IMR-90 (cell line): ENCODE measurements at regions not wholly inside any gene's neighbourhood (a gene's known extent, or its start where the extent isn't known, plus 50 kb on each side); places are given as distances from the start of the nearest gene placed in this dataset.

Source experiments
- ATAC-seq: fragments of 200-7000 bp; cut with Tn5 transposase; 2 replicates; pipeline ENCODE4 v1.9.1; 2020; ENCODE audit warnings: low read depth, mild to moderate bottlenecking, moderate library complexity
- BruUV-seq: library from RNA; stranded (reverse); fragments of 400-500 nt; replicated peaks from 2 replicates; lab custom pipeline; 2021; lab: Mats Ljungman, UMichigan
- CTCF ChIA-PET: fragments of 300-600 bp; formaldehyde crosslinking; extraction: SDS; loops from one replicate; lab custom pipeline; 2021; ENCODE audit warnings: antibody characterized with exemption; lab: Yijun Ruan, JAX
- POLR2A ChIA-PET: fragments of 300-600 bp; sonication (Branson Sonifier 250); formaldehyde crosslinking; loops from one replicate; lab custom pipeline; 2022; ENCODE audit warnings: antibody characterized with exemption; ENCODE audit not compliant: unreplicated experiment; lab: Charles Lee
- DNase-seq: peaks from one replicate; pipeline ENCODE4 v3.0.0; 2013
- H2AFZ ChIP-seq: replicated peaks from 2 replicates; pipeline ENCODE3; 2013; ENCODE audit warnings: low read length, mild to moderate bottlenecking; ENCODE audit not compliant: poor library complexity
- H2AK5ac ChIP-seq: 2 replicates; pipeline ENCODE4 v1.6.1; 2013; ENCODE audit warnings: low read depth, low read length, inconsistent platforms
- H2AK9ac ChIP-seq: replicated peaks from 2 replicates; pipeline ENCODE3; 2013; ENCODE audit warnings: mild to moderate bottlenecking, low read depth, low read length, moderate library complexity; ENCODE audit not compliant: poor library complexity
- H2BK120ac ChIP-seq: 2 replicates; pipeline ENCODE4 v1.6.1; 2013; ENCODE audit warnings: low read depth, low read length, inconsistent platforms
- H2BK15ac ChIP-seq: 3 replicates; pipeline ENCODE4 v1.6.1; 2013; ENCODE audit warnings: low read depth, low read length, inconsistent platforms
- H2BK20ac ChIP-seq: 2 replicates; pipeline ENCODE4 v1.6.1; 2013; ENCODE audit warnings: low read depth, mild to moderate bottlenecking, inconsistent platforms, low read length, moderate library complexity
- H2BK5ac ChIP-seq: 2 replicates; pipeline ENCODE4 v1.6.1; 2013; ENCODE audit warnings: mild to moderate bottlenecking, low read depth, low read length, inconsistent platforms; ENCODE audit not compliant: poor library complexity, severe bottlenecking
- H3K14ac ChIP-seq: replicated peaks from 2 replicates; pipeline ENCODE4 v1.6.1; 2013; ENCODE audit warnings: low read depth, low read length, inconsistent platforms
- H3K18ac ChIP-seq: 2 replicates; pipeline ENCODE4 v1.6.1; 2013; ENCODE audit warnings: low read depth, low read length, control low read depth
- H3K23ac ChIP-seq: 2 replicates; pipeline ENCODE4 v1.6.1; 2013; ENCODE audit warnings: low read depth, low read length, inconsistent platforms
- H3K27ac ChIP-seq: 2 replicates; pipeline ENCODE4 v1.5.1; 2013; ENCODE audit warnings: mild to moderate bottlenecking, control low read depth, low read length; ENCODE audit not compliant: insufficient read depth
- H3K27me3 ChIP-seq: 2 replicates; pipeline ENCODE4 v1.6.1; 2013; ENCODE audit warnings: low read length; ENCODE audit not compliant: control insufficient read depth, insufficient read depth
- H3K36me3 ChIP-seq: 2 replicates; pipeline ENCODE4 v1.6.1; 2013; ENCODE audit warnings: low read length, mixed read lengths; ENCODE audit not compliant: control insufficient read depth, insufficient read depth
- H3K4ac ChIP-seq: 2 replicates; pipeline ENCODE4 v1.6.1; 2013; ENCODE audit warnings: low read depth, low read length, inconsistent platforms
- H3K4me1 ChIP-seq: 2 replicates; pipeline ENCODE4 v1.6.1; 2013; ENCODE audit warnings: low read length, mixed read lengths; ENCODE audit not compliant: control insufficient read depth, insufficient read depth
- H3K4me2 ChIP-seq: 2 replicates; pipeline ENCODE4 v1.6.1; 2013; ENCODE audit warnings: low read depth, mild to moderate bottlenecking, control low read depth, low read length, moderate library complexity
- H3K4me3 ChIP-seq: 2 replicates; pipeline ENCODE4 v1.5.1; 2013; ENCODE audit warnings: low read depth, mild to moderate bottlenecking, control low read depth, low read length, moderate library complexity; ENCODE audit not compliant: insufficient read depth
- H3K56ac ChIP-seq: 2 replicates; pipeline ENCODE4 v1.6.1; 2013; ENCODE audit warnings: low read length, inconsistent platforms; ENCODE audit not compliant: insufficient read depth; ENCODE audit errors: extremely low read depth
- H3K79me1 ChIP-seq, 2 experiments: 2 replicates each; pipeline ENCODE4 v1.6.1; 2013; ENCODE audit warnings: low read length in 2 of 2, inconsistent platforms in 1 of 2, low read depth in 1 of 2
- H3K9ac ChIP-seq: 2 replicates; pipeline ENCODE4 v1.6.1; 2013; ENCODE audit warnings: low read depth, low read length, control low read depth
- H3K9me1 ChIP-seq: 2 replicates; pipeline ENCODE4 v1.6.1; 2013; ENCODE audit warnings: low read length, inconsistent platforms; ENCODE audit not compliant: insufficient read depth
- H3K9me3 ChIP-seq: 2 replicates; pipeline ENCODE4 v1.6.1; 2013; ENCODE audit warnings: low read length; ENCODE audit not compliant: control insufficient read depth, insufficient read depth
- H4K20me1 ChIP-seq: 2 replicates; pipeline ENCODE4 v1.6.1; 2013; ENCODE audit warnings: low read length, inconsistent platforms; ENCODE audit not compliant: insufficient read depth
- H4K5ac ChIP-seq: 2 replicates; pipeline ENCODE4 v1.6.1; 2013; ENCODE audit warnings: mild to moderate bottlenecking, low read depth, low read length, control low read depth
- H4K8ac ChIP-seq, 2 experiments: 2 replicates each; pipeline ENCODE4 v1.6.1; 2013; ENCODE audit warnings: low read depth in 2 of 2, low read length in 2 of 2, control low read depth in 1 of 2, inconsistent platforms in 1 of 2
- H4K91ac ChIP-seq: 2 replicates; pipeline ENCODE4 v1.6.1; 2013; ENCODE audit warnings: low read depth, low read length, inconsistent platforms; ENCODE audit not compliant: insufficient read depth
- CEBPB ChIP-seq: IDR thresholded peaks from 2 replicates; pipeline ENCODE4 v1.6.1; 2012; ENCODE audit warnings: low read depth, low read length, improper control_type of control experiment
- CHD1 ChIP-seq: IDR thresholded peaks from 2 replicates; pipeline ENCODE4 v1.6.1; 2012; ENCODE audit warnings: low read depth, low read length, improper control_type of control experiment
- FOS ChIP-seq: fragments of 150-350 bp; IDR thresholded peaks from 2 replicates; pipeline ENCODE4 v1.6.1; 2016; ENCODE audit warnings: low read depth, low read length
- MAFK ChIP-seq: IDR thresholded peaks from 2 replicates; pipeline ENCODE4 v1.6.1; 2012; ENCODE audit warnings: low read depth, low read length, improper control_type of control experiment
- MAZ ChIP-seq: IDR thresholded peaks from 2 replicates; pipeline ENCODE4 v1.6.1; 2012; ENCODE audit warnings: low read depth, mild to moderate bottlenecking, low read length, improper control_type of control experiment, moderate library complexity, borderline replicate concordance
- MXI1 ChIP-seq: IDR thresholded peaks from 2 replicates; pipeline ENCODE4 v1.6.1; 2012; ENCODE audit warnings: low read depth, mild to moderate bottlenecking, low read length, moderate library complexity, borderline replicate concordance
- NFE2L2 ChIP-seq: fragments of 150-350 bp; IDR thresholded peaks from 2 replicates; pipeline ENCODE4 v1.6.1; 2016; ENCODE audit warnings: low read depth, mild to moderate bottlenecking, low read length
- POLR2A ChIP-seq: IDR thresholded peaks from 2 replicates; pipeline ENCODE4 v1.6.1; 2012; ENCODE audit warnings: mild to moderate bottlenecking, low read depth, low read length
- RAD21 ChIP-seq: IDR thresholded peaks from 2 replicates; pipeline ENCODE4 v1.6.1; 2012; ENCODE audit warnings: low read length, improper control_type of control experiment
- RCOR1 ChIP-seq: IDR thresholded peaks from 2 replicates; pipeline ENCODE4 v1.6.1; 2012; ENCODE audit warnings: mild to moderate bottlenecking, low read length, improper control_type of control experiment; ENCODE audit not compliant: insufficient replicate concordance
- RFX5 ChIP-seq: IDR thresholded peaks from 2 replicates; pipeline ENCODE4 v1.8.0; 2012; ENCODE audit warnings: low read depth, mild to moderate bottlenecking, low read length, moderate library complexity
- WGBS, 2 experiments: methylation state at CpG; one replicate each; pipeline versions ENCODE4 v1.1.5 to v1.1.7; 2013; ENCODE audit warnings: missing lambda C conversion rate in 2 of 2; ENCODE audit not compliant: insufficient read length in 1 of 2; ENCODE audit errors: extremely low coverage in 2 of 2; 5-methylcytosine and 5-hydroxymethylcytosine counted together
- dilution Hi-C: fragments of 300-500 bp; cut with HindIII; formaldehyde crosslinking; loops from one replicate; pipeline ENCODE4 v1.14.3; 2018; ENCODE audit warnings: low sequenced_read_pairs; ENCODE audit not compliant: unreplicated experiment
- in situ Hi-C: fragments of 300-500 bp; cut with MboI; formaldehyde crosslinking; loops from 3 replicates; pipeline ENCODE4 v1.14.3; 2019; ENCODE audit warnings: low sequenced_read_pairs, inconsistent platforms, mixed read lengths
- intact Hi-C: fragments of 100-400 bp; cut with micrococcal nuclease; formaldehyde crosslinking; loops from 2 replicates; pipeline ENCODE4 v1.10.0; 2022
- TF ChIP-seq, protein P1 (sequence below): fragments of 150-350 bp; IDR thresholded peaks from 2 replicates; pipeline ENCODE4 v1.6.1; 2016; ENCODE audit warnings: low read depth, mild to moderate bottlenecking, low read length, moderate library complexity, borderline replicate concordance

DNA sequence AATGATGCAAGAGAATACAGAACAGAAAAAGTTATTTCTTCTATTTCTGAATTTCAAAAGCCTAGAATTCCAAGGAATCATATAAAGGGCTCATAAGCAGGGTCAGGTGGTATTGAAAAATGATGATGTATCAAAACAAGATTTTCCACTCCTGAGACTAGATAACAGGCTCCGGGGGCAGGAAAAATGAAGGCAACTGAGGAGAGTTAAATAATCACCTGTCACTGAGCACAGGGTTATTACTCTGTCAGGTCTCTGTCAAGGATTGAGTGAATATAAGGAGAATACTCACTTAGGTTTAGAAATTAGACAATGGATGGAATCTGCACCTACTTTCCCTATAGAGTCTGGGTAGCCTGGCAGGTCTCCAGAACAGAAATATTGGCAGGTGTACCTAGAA lies 76.1 kb upstream of the KHDRBS2 start:
- no peak overlapping the region for H2AK5ac ChIP-seq
- no peak overlapping the region for H4K5ac ChIP-seq
- no peaks in the 10 kb centered on the region for H3K4me1 ChIP-seq
- H2BK15ac ChIP-seq = no peak overlapping the region
- H3K9ac ChIP-seq = no peak overlapping the region
- no peak overlapping the region for H2AFZ ChIP-seq
- in situ Hi-C loops = no loop called here
- ATAC-seq = no peak
- dilution Hi-C loops = no loop called here
- no peak overlapping the region for H3K27ac ChIP-seq
- no peaks in the 10 kb centered on the region for H3K36me3 ChIP-seq
- no peak for TF ChIP-seq RCOR1
- TF ChIP-seq FOS = no peak
- no peak for TF ChIP-seq CEBPB
- no peak for TF ChIP-seq MXI1
- no peak for TF ChIP-seq MAFK
- no peak for TF ChIP-seq RAD21
- TF ChIP-seq RFX5 = no peak
- no peak for TF ChIP-seq POLR2A
- TF ChIP-seq, protein P1, sequence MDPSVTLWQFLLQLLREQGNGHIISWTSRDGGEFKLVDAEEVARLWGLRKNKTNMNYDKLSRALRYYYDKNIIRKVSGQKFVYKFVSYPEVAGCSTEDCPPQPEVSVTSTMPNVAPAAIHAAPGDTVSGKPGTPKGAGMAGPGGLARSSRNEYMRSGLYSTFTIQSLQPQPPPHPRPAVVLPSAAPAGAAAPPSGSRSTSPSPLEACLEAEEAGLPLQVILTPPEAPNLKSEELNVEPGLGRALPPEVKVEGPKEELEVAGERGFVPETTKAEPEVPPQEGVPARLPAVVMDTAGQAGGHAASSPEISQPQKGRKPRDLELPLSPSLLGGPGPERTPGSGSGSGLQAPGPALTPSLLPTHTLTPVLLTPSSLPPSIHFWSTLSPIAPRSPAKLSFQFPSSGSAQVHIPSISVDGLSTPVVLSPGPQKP = no peak
- TF ChIP-seq NFE2L2 = no peak
- no peak for TF ChIP-seq CHD1
- no peak for TF ChIP-seq MAZ
- no peaks in the 10 kb centered on the region for H3K9me1 ChIP-seq
- BruUV-seq = no TSS peak
- ChIA-PET POLR2A (no interaction called here), CTCF (no interaction called here)
- no peak overlapping the region for H3K18ac ChIP-seq
- no peak overlapping the region for H4K91ac ChIP-seq
- no peak overlapping the region for H3K4ac ChIP-seq
- no peak for DNase-seq
- no peak overlapping the region for H4K8ac ChIP-seq
- H2AK9ac ChIP-seq = no peak overlapping the region
- no peak overlapping the region for H2BK5ac ChIP-seq
- no peak overlapping the region for H3K23ac ChIP-seq
- H4K20me1 ChIP-seq = no peaks in the 10 kb centered on the region
- intact Hi-C loops = no loop called here
- no peak overlapping the region for H3K56ac ChIP-seq
- no peaks in the 10 kb centered on the region for H3K9me3 ChIP-seq
- no peak overlapping the region for H2BK20ac ChIP-seq
- no peak overlapping the region for H2BK120ac ChIP-seq
- no peaks in the 10 kb centered on the region for H3K27me3 ChIP-seq
- no peaks in the 10 kb centered on the region for H3K79me1 ChIP-seq
- H3K4me2 ChIP-seq = no peak overlapping the region
- H3K14ac ChIP-seq = no peak overlapping the region
- no CpG with 5 or more reads among the region's 1 CpG for WGBS, 2 experiments
- H3K4me3 ChIP-seq = no peak overlapping the region
